ENCODE measurements at regions not wholly inside any gene's neighbourhood (a gene's known extent, or its start where the extent isn't known, plus 50 kb on each side); places are given as distances from the start of the nearest gene placed in this dataset.

- 73 to 82% methylated on average over 2 of the region's 2 CpGs for WGBS, 2 donors (ENCODE audit: low coverage in 1 of 2)
- TF ChIP-seq POLR2A (IDR thresholded peaks at IDR 0.05) (no peak), POLR2AphosphoS5 (IDR thresholded peaks at IDR 0.05) (no peak), EP300 (IDR thresholded peaks at IDR 0.05) (no peak), CTCF (IDR thresholded peaks at IDR 0.05) (no peak)
- H3K9me3 ChIP-seq: no peaks in the 10 kb centered on the region
- no peak overlapping the region for H3K4me3 ChIP-seq
- H3K4me1 ChIP-seq: no peaks in the 10 kb centered on the region
- H3K27ac ChIP-seq: no peak overlapping the region
- no peak for ATAC-seq
- H3K27me3 ChIP-seq: no peaks in the 10 kb centered on the region
- no peaks in the 10 kb centered on the region for H3K36me3 ChIP-seq
These were observed 127.5 kb upstream of the ZP4 start for GRCh38 chr1:238018214-238018613.

GRCh38 chr1:238006779-238007178 lies 116.1 kb upstream of the ZP4 start:
- H3K9me3 ChIP-seq: peaks cover 0 to 10% (median 0%) of the 10 kb centered on the region in 3 donors
- H3K4me1 ChIP-seq: no peaks in the 10 kb centered on the region
- no peak overlapping the region for H3K27ac ChIP-seq
- no peak for ATAC-seq
- no peaks in the 10 kb centered on the region for H3K27me3 ChIP-seq
- H3K36me3 ChIP-seq: no peaks in the 10 kb centered on the region
- 59 to 70% methylated on average over 3 to 4 of the region's 4 CpGs for WGBS, 2 donors (ENCODE audit: low coverage in 1 of 2)
- TF ChIP-seq POLR2A (IDR thresholded peaks at IDR 0.05) (no peak), CTCF (IDR thresholded peaks at IDR 0.05) (no peak), POLR2AphosphoS5 (IDR thresholded peaks at IDR 0.05) (no peak), EP300 (IDR thresholded peaks at IDR 0.05) (no peak)
- no peak overlapping the region for H3K4me3 ChIP-seq

- no peak overlapping the region for H3K4me3 ChIP-seq
- no peaks in the 10 kb centered on the region for H3K27me3 ChIP-seq
- no peak for ATAC-seq
- H3K9me3 ChIP-seq: peaks cover 0 to 10% (median 0%) of the 10 kb centered on the region in 3 donors
- no peaks in the 10 kb centered on the region for H3K36me3 ChIP-seq
- TF ChIP-seq CTCF (IDR thresholded peaks at IDR 0.05) (no peak), EP300 (IDR thresholded peaks at IDR 0.05) (no peak), POLR2A (IDR thresholded peaks at IDR 0.05) (no peak), POLR2AphosphoS5 (IDR thresholded peaks at IDR 0.05) (no peak)
- H3K4me1 ChIP-seq: no peaks in the 10 kb centered on the region
- H3K27ac ChIP-seq: no peak overlapping the region
- WGBS, 2 donors (ENCODE audit: low coverage in 1 of 2): 38 to 78% methylated on average over 1 of the region's 1 CpG
These were observed 114.4 kb upstream of the ZP4 start for GRCh38 chr1:238005116-238005515.

- Histone ChIP-seq H3K27ac (no peak overlapping the region), H3K4me1 (no peaks in the 10 kb centered on the region), H3K9me3 (peaks cover 0 to 10% (median 0%) of the 10 kb centered on the region in 3 donors), H3K36me3 (no peaks in the 10 kb centered on the region), H3K27me3 (no peaks in the 10 kb centered on the region), H3K4me3 (no peak overlapping the region)
- WGBS, 2 donors (ENCODE audit: low coverage in 1 of 2): 40 to 50% methylated on average over 1 of the region's 1 CpG
- ATAC-seq: no peak
- no peak for TF ChIP-seq POLR2A (IDR thresholded peaks at IDR 0.05)
- no peak for TF ChIP-seq POLR2AphosphoS5 (IDR thresholded peaks at IDR 0.05)
- no peak for TF ChIP-seq CTCF (IDR thresholded peaks at IDR 0.05)
- TF ChIP-seq EP300 (IDR thresholded peaks at IDR 0.05): no peak
These were observed 111.1 kb upstream of the ZP4 start for GRCh38 chr1:238001818-238002217.

- peaks cover 4% of the 10 kb centered on the region for H3K27me3 ChIP-seq
- no peak overlapping the region for H3K27ac ChIP-seq
- H3K9me3 ChIP-seq: peaks cover 0 to 10% (median 0%) of the 10 kb centered on the region in 3 donors
- no peaks in the 10 kb centered on the region for H3K4me1 ChIP-seq
- no peak for ATAC-seq
- no peak overlapping the region for H3K4me3 ChIP-seq
- no peaks in the 10 kb centered on the region for H3K36me3 ChIP-seq
- 62 to 85% methylated on average over 3 to 4 of the region's 4 CpGs for WGBS, 2 donors (ENCODE audit: low coverage in 1 of 2)
- TF ChIP-seq CTCF (IDR thresholded peaks at IDR 0.05) (no peak), POLR2AphosphoS5 (IDR thresholded peaks at IDR 0.05) (no peak), POLR2A (IDR thresholded peaks at IDR 0.05) (no peak), EP300 (IDR thresholded peaks at IDR 0.05) (no peak)
These were observed 108.8 kb upstream of the ZP4 start for GRCh38 chr1:237999426-238000052.
